ENCODE measurements at regions not wholly inside any gene's neighbourhood (a gene's known extent, or its start where the extent isn't known, plus 50 kb on each side); places are given as distances from the start of the nearest gene placed in this dataset.

DNA sequence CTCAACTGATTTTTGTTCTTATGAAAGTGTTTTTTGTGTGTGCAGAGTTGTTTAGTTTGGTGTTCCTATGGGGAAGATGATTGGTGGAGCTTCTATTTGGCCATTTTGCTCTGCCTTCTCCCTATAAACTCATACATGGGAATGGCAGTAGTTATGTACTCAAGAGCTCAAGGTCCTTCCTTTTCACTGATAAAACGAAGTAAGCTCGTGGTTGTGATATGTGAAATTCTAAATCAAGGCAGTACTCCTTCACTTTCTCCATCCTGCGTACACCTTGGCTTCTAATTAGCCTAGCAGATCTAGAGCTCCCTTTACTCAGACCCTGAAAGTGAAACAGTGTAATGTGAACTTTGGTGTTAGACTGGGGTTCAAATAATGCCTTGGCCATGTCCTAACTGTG, 159.3 kb upstream of the TNC start:
- TF ChIP-seq, protein P1, sequence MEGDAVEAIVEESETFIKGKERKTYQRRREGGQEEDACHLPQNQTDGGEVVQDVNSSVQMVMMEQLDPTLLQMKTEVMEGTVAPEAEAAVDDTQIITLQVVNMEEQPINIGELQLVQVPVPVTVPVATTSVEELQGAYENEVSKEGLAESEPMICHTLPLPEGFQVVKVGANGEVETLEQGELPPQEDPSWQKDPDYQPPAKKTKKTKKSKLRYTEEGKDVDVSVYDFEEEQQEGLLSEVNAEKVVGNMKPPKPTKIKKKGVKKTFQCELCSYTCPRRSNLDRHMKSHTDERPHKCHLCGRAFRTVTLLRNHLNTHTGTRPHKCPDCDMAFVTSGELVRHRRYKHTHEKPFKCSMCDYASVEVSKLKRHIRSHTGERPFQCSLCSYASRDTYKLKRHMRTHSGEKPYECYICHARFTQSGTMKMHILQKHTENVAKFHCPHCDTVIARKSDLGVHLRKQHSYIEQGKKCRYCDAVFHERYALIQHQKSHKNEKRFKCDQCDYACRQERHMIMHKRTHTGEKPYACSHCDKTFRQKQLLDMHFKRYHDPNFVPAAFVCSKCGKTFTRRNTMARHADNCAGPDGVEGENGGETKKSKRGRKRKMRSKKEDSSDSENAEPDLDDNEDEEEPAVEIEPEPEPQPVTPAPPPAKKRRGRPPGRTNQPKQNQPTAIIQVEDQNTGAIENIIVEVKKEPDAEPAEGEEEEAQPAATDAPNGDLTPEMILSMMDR (IDR thresholded peaks at IDR 0.05; ENCODE audit: low read depth, low read length), result no peak
- no peak for TF ChIP-seq EZH2phosphoT487 (IDR thresholded peaks at IDR 0.05; ENCODE audit: low read depth)

All from OCI-LY3 (cell line).